22Rv1 (cell line): ENCODE measurements at regions not wholly inside any gene's neighbourhood (a gene's known extent, or its start where the extent isn't known, plus 50 kb on each side); places are given as distances from the start of the nearest gene placed in this dataset.

Source experiments
- H3K27ac ChIP-seq: fragments of 450-650 bp; 2 replicates; pipeline ENCODE4 v1.5.1; 2017
- CTCF ChIP-seq: fragments of 450-650 bp; IDR thresholded peaks from 2 replicates; pipeline ENCODE4 v1.5.1; 2017; ENCODE audit warnings: mild to moderate bottlenecking
- ZFX ChIP-seq: fragments of 450-650 bp; IDR thresholded peaks from 2 replicates; pipeline ENCODE4 v1.6.1; 2017; ENCODE audit warnings: antibody characterized with exemption, borderline replicate concordance

DNA sequence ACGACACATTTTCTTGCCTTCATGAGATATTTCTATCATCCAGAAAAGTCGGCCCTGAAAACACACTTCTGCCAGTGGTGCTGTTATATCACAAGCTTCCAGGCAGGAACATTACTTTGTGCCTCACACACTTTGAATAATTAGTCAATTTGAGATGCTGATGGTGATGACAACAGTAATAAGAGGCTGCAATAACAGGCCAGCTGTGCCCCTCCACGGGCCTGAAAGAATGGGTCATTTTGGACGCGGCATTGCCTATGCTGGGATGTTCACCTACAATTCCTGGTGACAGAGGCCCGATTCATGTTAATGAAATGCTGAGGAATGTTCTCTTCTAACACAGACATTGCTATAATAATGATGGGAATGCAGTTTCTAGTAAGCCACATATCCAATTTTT, 463.8 kb upstream of the KIRREL3 start:
- H3K27ac ChIP-seq: no peak overlapping the region
- TF ChIP-seq ZFX: no peak

DNA sequence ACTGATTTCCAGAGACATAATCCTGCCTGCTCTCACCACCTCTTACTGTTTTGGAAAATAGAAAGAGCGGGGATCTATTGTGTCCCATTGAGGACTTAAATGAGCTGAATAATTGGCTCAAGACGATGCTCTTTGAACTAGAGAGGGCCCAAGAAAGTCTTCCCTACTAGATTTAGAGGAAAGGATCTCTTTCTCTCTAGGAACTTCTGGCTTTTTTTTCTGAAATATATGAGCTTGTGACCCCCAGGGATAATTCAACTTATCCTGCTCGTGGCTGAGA, 461.4 kb upstream of the KIRREL3 start:
- TF ChIP-seq ZFX (no peak), CTCF (no peak)
- H3K27ac ChIP-seq: no peak overlapping the region

GRCh38 chr11:127461241-127462064, 460.9 kb upstream of the KIRREL3 start:
- no peak overlapping the region for H3K27ac ChIP-seq
- no peak for TF ChIP-seq ZFX
- no peak for TF ChIP-seq CTCF

- H3K27ac ChIP-seq: no peak overlapping the region
- TF ChIP-seq CTCF (no peak), ZFX (no peak)
Measured at GRCh38 chr11:127458561-127458960, 458.0 kb upstream of the KIRREL3 start.

GRCh38 chr11:127454856-127455255, 454.3 kb upstream of the KIRREL3 start:
- H3K27ac ChIP-seq: no peak overlapping the region
- no peak for TF ChIP-seq ZFX
- no peak for TF ChIP-seq CTCF

- H3K27ac ChIP-seq: no peak overlapping the region
- no peak for TF ChIP-seq CTCF
- TF ChIP-seq ZFX: no peak
Measured at GRCh38 chr11:127452533-127452932, 452.0 kb upstream of the KIRREL3 start.

- H3K27ac ChIP-seq: no peak overlapping the region
- TF ChIP-seq CTCF (no peak), ZFX (no peak)
Measured at GRCh38 chr11:127451861-127452260, 451.3 kb upstream of the KIRREL3 start.

- no peak for TF ChIP-seq ZFX
- TF ChIP-seq CTCF: no peak
- H3K27ac ChIP-seq: no peak overlapping the region
Measured at GRCh38 chr11:127448101-127448500, 447.5 kb upstream of the KIRREL3 start.
